ENCODE measurements at regions not wholly inside any gene's neighbourhood (a gene's known extent, or its start where the extent isn't known, plus 50 kb on each side); places are given as distances from the start of the nearest gene placed in this dataset.

DNA sequence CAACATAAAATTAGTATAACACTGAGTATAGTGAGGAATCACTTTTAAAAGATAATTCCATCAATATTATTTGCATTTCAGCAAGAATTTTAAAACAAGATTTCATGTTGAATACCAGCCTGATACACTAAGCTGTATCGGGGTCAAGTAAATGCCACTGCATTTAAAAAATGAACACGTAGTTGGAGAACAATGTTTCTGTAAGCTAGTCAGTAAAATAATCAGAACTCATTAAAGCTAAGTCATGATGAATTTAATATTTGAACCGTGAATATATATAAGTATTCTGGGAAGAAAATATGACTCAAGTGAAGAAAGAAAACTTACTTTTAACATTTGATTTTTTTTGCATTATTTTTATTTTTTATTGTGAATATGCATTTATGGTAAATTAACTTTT is 611.0 kb upstream of the PABPC4L start:
- Mint-ChIP-seq H3K4me3 (no peak overlapping the region), H3K9me3 (peaks cover 20% of the 10 kb centered on the region), H3K27ac (no peak overlapping the region), H3K27me3 (ENCODE audit: insufficient read depth, low read depth, poor library complexity) (no peaks in the 10 kb centered on the region), H3K4me1 (no peaks in the 10 kb centered on the region), H3K36me3 (ENCODE audit: low read depth) (peaks cover 14% of the 10 kb centered on the region)
- Histone ChIP-seq H2AFZ (no peak overlapping the region), H3K79me2 (replicated peaks; ENCODE audit: insufficient read depth) (no peaks in the 10 kb centered on the region), H3K4me3 (no peak overlapping the region), H3K36me3 (ENCODE audit: insufficient read depth) (no peaks in the 10 kb centered on the region; the same call in 1 of the 2 replicates), H3K27ac (ENCODE audit: low read depth) (no peak overlapping the region), H3K4me1 (ENCODE audit: insufficient read depth) (no peaks in the 10 kb centered on the region), H3K4me2 (no peak overlapping the region), H3K9me2 (ENCODE audit: insufficient read depth) (no peaks in the 10 kb centered on the region), H4K20me1 (replicated peaks; ENCODE audit: insufficient read depth) (no peaks in the 10 kb centered on the region), H3F3A (replicated peaks; ENCODE audit: low read depth) (no peaks in the 10 kb centered on the region), H3K27me3 (ENCODE audit: insufficient read depth) (no peaks in the 10 kb centered on the region)
- TF ChIP-seq EZH2phosphoT487 (IDR thresholded peaks at IDR 0.05; ENCODE audit: unreplicated experiment), result no peak
- TF ChIP-seq, protein P1, sequence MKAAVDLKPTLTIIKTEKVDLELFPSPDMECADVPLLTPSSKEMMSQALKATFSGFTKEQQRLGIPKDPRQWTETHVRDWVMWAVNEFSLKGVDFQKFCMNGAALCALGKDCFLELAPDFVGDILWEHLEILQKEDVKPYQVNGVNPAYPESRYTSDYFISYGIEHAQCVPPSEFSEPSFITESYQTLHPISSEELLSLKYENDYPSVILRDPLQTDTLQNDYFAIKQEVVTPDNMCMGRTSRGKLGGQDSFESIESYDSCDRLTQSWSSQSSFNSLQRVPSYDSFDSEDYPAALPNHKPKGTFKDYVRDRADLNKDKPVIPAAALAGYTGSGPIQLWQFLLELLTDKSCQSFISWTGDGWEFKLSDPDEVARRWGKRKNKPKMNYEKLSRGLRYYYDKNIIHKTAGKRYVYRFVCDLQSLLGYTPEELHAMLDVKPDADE (IDR thresholded peaks at IDR 0.05), result no peak
- no peak for TF ChIP-seq ZNF331 (CRISPR knock-in tag; IDR thresholded peaks at IDR 0.05; ENCODE audit: low read depth)
- no peak for TF ChIP-seq STAT1 (IDR thresholded peaks at IDR 0.05; ENCODE audit: unreplicated experiment)
- TF ChIP-seq, protein P2, sequence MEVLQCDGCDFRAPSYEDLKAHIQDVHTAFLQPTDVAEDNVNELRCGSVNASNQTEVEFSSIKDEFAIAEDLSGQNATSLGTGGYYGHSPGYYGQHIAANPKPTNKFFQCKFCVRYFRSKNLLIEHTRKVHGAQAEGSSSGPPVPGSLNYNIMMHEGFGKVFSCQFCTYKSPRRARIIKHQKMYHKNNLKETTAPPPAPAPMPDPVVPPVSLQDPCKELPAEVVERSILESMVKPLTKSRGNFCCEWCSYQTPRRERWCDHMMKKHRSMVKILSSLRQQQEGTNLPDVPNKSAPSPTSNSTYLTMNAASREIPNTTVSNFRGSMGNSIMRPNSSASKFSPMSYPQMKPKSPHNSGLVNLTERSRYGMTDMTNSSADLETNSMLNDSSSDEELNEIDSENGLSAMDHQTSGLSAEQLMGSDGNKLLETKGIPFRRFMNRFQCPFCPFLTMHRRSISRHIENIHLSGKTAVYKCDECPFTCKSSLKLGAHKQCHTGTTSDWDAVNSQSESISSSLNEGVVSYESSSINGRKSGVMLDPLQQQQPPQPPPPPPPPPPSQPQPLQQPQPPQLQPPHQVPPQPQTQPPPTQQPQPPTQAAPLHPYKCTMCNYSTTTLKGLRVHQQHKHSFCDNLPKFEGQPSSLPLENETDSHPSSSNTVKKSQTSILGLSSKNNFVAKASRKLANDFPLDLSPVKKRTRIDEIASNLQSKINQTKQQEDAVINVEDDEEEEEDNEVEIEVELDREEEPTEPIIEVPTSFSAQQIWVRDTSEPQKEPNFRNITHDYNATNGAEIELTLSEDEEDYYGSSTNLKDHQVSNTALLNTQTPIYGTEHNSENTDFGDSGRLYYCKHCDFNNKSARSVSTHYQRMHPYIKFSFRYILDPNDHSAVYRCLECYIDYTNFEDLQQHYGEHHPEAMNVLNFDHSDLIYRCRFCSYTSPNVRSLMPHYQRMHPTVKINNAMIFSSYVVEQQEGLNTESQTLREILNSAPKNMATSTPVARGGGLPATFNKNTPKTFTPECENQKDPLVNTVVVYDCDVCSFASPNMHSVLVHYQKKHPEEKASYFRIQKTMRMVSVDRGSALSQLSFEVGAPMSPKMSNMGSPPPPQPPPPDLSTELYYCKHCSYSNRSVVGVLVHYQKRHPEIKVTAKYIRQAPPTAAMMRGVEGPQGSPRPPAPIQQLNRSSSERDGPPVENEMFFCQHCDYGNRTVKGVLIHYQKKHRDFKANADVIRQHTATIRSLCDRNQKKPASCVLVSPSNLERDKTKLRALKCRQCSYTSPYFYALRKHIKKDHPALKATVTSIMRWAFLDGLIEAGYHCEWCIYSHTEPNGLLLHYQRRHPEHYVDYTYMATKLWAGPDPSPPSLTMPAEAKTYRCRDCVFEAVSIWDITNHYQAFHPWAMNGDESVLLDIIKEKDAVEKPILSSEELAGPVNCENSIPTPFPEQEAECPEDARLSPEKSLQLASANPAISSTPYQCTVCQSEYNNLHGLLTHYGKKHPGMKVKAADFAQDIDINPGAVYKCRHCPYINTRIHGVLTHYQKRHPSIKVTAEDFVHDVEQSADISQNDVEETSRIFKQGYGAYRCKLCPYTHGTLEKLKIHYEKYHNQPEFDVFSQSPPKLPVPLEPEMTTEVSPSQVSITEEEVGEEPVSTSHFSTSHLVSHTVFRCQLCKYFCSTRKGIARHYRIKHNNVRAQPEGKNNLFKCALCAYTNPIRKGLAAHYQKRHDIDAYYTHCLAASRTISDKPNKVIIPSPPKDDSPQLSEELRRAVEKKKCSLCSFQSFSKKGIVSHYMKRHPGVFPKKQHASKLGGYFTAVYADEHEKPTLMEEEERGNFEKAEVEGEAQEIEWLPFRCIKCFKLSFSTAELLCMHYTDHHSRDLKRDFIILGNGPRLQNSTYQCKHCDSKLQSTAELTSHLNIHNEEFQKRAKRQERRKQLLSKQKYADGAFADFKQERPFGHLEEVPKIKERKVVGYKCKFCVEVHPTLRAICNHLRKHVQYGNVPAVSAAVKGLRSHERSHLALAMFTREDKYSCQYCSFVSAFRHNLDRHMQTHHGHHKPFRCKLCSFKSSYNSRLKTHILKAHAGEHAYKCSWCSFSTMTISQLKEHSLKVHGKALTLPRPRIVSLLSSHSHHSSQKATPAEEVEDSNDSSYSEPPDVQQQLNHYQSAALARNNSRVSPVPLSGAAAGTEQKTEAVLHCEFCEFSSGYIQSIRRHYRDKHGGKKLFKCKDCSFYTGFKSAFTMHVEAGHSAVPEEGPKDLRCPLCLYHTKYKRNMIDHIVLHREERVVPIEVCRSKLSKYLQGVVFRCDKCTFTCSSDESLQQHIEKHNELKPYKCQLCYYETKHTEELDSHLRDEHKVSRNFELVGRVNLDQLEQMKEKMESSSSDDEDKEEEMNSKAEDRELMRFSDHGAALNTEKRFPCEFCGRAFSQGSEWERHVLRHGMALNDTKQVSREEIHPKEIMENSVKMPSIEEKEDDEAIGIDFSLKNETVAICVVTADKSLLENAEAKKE (CRISPR knock-in tag; IDR thresholded peaks at IDR 0.05), result no peak
- TF ChIP-seq POLR2AphosphoS5 (IDR thresholded peaks at IDR 0.05; ENCODE audit: low read depth), result no peak
- no peak for TF ChIP-seq EZH2 (IDR thresholded peaks at IDR 0.05; ENCODE audit: low read depth, unreplicated experiment)
- TF ChIP-seq ZNF114 (CRISPR knock-in tag; IDR thresholded peaks at IDR 0.05), result no peak
- TF ChIP-seq, protein P3, sequence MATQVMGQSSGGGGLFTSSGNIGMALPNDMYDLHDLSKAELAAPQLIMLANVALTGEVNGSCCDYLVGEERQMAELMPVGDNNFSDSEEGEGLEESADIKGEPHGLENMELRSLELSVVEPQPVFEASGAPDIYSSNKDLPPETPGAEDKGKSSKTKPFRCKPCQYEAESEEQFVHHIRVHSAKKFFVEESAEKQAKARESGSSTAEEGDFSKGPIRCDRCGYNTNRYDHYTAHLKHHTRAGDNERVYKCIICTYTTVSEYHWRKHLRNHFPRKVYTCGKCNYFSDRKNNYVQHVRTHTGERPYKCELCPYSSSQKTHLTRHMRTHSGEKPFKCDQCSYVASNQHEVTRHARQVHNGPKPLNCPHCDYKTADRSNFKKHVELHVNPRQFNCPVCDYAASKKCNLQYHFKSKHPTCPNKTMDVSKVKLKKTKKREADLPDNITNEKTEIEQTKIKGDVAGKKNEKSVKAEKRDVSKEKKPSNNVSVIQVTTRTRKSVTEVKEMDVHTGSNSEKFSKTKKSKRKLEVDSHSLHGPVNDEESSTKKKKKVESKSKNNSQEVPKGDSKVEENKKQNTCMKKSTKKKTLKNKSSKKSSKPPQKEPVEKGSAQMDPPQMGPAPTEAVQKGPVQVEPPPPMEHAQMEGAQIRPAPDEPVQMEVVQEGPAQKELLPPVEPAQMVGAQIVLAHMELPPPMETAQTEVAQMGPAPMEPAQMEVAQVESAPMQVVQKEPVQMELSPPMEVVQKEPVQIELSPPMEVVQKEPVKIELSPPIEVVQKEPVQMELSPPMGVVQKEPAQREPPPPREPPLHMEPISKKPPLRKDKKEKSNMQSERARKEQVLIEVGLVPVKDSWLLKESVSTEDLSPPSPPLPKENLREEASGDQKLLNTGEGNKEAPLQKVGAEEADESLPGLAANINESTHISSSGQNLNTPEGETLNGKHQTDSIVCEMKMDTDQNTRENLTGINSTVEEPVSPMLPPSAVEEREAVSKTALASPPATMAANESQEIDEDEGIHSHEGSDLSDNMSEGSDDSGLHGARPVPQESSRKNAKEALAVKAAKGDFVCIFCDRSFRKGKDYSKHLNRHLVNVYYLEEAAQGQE (IDR thresholded peaks at IDR 0.05; ENCODE audit: unreplicated experiment), result no peak
- TF ChIP-seq, protein P4, sequence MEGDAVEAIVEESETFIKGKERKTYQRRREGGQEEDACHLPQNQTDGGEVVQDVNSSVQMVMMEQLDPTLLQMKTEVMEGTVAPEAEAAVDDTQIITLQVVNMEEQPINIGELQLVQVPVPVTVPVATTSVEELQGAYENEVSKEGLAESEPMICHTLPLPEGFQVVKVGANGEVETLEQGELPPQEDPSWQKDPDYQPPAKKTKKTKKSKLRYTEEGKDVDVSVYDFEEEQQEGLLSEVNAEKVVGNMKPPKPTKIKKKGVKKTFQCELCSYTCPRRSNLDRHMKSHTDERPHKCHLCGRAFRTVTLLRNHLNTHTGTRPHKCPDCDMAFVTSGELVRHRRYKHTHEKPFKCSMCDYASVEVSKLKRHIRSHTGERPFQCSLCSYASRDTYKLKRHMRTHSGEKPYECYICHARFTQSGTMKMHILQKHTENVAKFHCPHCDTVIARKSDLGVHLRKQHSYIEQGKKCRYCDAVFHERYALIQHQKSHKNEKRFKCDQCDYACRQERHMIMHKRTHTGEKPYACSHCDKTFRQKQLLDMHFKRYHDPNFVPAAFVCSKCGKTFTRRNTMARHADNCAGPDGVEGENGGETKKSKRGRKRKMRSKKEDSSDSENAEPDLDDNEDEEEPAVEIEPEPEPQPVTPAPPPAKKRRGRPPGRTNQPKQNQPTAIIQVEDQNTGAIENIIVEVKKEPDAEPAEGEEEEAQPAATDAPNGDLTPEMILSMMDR (conservative IDR thresholded peaks at IDR 0.05; ENCODE audit: low read depth in 2 of 2), result no peak
- TF ChIP-seq NANOG (IDR thresholded peaks at IDR 0.05; ENCODE audit: borderline replicate concordance), result no peak
- ATAC-seq, result no peak
- no peak for DNase-seq (ENCODE audit: low spot score)
